SK-N-SH treated with all-trans-retinoic acid at 6 μM for 48 hours (cell line): ENCODE measurements at regions not wholly inside any gene's neighbourhood (a gene's known extent, or its start where the extent isn't known, plus 50 kb on each side); places are given as distances from the start of the nearest gene placed in this dataset.

Source experiments
- BACH2 ChIP-seq: fragments of 250-450 bp; sonication (Bioruptor Pico); IDR thresholded peaks from 2 replicates; pipeline ENCODE4 v1.9.0; 2021; ENCODE audit warnings: mild to moderate bottlenecking, borderline replicate concordance
- PATZ1 ChIP-seq: fragments of 250-450 bp; sonication (Bioruptor Pico); IDR thresholded peaks from 2 replicates; pipeline ENCODE4 v1.8.0; 2020; ENCODE audit warnings: mild to moderate bottlenecking, moderate library complexity, borderline replicate concordance
- PPARA ChIP-seq: fragments of 250-450 bp; sonication (Bioruptor Pico); IDR thresholded peaks from 2 replicates; pipeline ENCODE4 v1.5.0; 2020; ENCODE audit warnings: mild to moderate bottlenecking, borderline replicate concordance
- TCF4 ChIP-seq: fragments of 250-450 bp; sonication (Bioruptor Pico); IDR thresholded peaks from 2 replicates; pipeline ENCODE4 v1.8.0; 2021; ENCODE audit warnings: mild to moderate bottlenecking, moderate library complexity, borderline replicate concordance
- ZFP3 ChIP-seq: fragments of 250-450 bp; sonication (Bioruptor Pico); IDR thresholded peaks from 2 replicates; pipeline ENCODE4 v1.5.0; 2020; ENCODE audit warnings: mild to moderate bottlenecking, moderate library complexity
- ZFP30 ChIP-seq: fragments of 450-650 bp; formaldehyde crosslinking; IDR thresholded peaks from 2 replicates; pipeline ENCODE4 v1.5.0; 2022; ENCODE audit warnings: mild to moderate bottlenecking, moderate library complexity
- ZNF565 ChIP-seq: fragments of 450-650 bp; formaldehyde crosslinking; conservative IDR thresholded peaks from 2 replicates; pipeline ENCODE4 v1.5.0; 2020; ENCODE audit warnings: low read depth, mild to moderate bottlenecking, moderate library complexity

GRCh38 chr12:89103831-89104230, 248.5 kb downstream of the DUSP6 start:
- TF ChIP-seq TCF4 (CRISPR knock-in tag) (no peak), PATZ1 (no peak), ZNF565 (CRISPR knock-in tag) (no peak), ZFP30 (CRISPR knock-in tag) (no peak), BACH2 (CRISPR knock-in tag) (no peak), ZFP3 (CRISPR knock-in tag) (no peak), PPARA (CRISPR knock-in tag) (no peak)
